Kidney glomerular epithelial cell (primary cell): ENCODE measurements at regions not wholly inside any gene's neighbourhood (a gene's known extent, or its start where the extent isn't known, plus 50 kb on each side); places are given as distances from the start of the nearest gene placed in this dataset.

Source experiments
- DNase-seq: peaks from one replicate; lab custom pipeline; 2025; lab: John Stamatoyannopoulos, UW

GRCh38 chr11:45597097-45597496 lies 68.3 kb downstream of the CHST1 start:
- no peak for DNase-seq

- no peak for DNase-seq
These were observed 68.9 kb downstream of the CHST1 start for GRCh38 chr11:45596571-45596970.

GRCh38 chr11:45593992-45594391 lies 71.4 kb downstream of the CHST1 start:
- DNase-seq, result no peak

DNA sequence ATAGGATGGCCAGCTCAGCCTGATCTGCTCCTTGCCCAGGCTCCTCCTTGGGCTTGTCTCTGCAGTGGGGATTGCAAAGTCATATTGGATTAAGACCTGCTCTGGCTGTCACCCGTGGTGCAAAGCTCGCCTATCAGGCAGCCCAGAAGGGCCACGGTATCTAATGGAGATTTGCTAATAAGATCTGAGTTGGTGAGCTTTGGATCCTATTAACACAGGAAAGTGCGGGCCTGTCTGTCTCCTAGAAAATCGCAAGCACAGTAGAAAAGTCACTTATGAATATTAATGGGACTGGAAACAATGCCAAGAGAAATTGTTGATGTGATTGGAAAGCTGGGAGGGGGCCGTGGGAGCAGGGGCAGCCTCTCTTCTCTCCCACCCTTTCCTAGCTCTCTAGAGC lies 72.8 kb downstream of the CHST1 start:
- DNase-seq, result no peak

GRCh38 chr11:45590743-45591142 lies 74.7 kb downstream of the CHST1 start:
- no peak for DNase-seq

- DNase-seq, result no peak
These were observed 80.2 kb downstream of the CHST1 start for GRCh38 chr11:45585205-45585604.

DNA sequence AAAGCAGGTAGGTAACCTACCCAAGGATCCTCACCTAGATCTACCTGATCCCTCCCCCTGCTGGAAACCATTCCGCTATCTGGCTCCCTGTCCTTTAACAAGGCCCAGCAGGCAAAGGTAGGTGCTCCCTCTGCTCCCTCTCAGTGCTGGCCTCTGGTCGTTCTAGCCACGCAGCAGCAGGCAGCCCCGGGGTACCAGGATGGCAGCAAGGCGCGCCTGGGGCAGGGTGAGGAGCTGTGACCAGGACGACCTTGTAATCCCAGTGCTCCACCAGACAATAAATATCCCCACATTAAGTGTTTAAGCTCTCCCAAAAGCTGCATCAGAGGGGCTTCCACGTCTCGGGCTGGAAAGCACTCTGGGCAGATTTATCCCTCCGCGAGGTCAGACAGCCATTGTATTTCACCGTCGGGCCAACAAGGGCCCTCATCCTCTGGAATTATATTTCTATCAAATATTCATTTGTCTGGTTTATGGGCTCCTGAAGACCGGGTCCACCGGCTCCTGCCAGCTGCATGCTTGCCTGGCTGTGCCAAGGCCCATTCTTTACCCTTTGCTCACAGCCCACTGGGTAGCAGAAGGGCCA lies 81.3 kb downstream of the CHST1 start:
- no peak for DNase-seq

GRCh38 chr11:45580399-45580798 lies 85.0 kb downstream of the CHST1 start:
- DNase-seq, result peak; percentile 8

- DNase-seq, result no peak
These were observed 87.1 kb downstream of the CHST1 start for GRCh38 chr11:45578316-45578715.

DNA sequence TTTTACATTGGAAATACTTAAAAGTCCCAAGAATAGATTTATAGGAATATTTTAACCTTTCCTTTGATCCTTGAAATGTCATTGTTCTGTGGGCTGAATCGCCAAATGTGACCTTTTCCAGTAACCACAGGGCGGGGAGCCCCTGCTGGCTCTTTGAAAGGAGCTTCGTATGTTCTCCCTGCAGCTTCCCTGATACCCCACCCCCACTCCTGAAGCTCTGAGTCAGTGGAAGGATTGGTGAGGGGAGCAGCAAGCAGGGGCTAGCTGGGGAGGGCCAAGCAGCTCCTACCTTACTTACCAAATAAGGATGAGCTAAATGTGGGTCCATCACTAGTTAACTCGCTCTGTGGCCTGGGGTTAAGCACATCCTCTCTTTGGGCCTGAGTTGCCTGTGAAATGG lies 87.7 kb downstream of the CHST1 start:
- DNase-seq, result no peak

- no peak for DNase-seq
These were observed 88.8 kb downstream of the CHST1 start for GRCh38 chr11:45576461-45577215.

DNA sequence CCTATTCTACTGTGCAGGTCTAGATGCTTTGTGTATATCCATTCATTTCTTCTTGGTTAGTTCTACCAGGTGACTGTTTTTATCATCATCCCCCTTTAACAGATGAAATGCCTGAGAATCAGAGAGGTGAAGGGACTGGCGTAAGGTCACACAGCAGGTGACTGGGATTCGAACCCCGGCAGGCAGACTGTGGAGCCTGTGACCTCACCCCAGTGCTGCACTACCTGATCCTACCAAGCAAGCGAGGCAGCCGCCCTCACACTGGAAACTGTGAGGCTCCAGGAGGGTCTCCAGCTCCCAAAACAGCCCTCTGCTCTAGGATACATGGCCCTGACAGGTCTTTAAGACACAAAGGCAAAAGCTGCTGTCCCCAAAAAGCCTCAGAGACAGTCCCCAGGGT lies 91.7 kb downstream of the CHST1 start:
- no peak for DNase-seq

DNA sequence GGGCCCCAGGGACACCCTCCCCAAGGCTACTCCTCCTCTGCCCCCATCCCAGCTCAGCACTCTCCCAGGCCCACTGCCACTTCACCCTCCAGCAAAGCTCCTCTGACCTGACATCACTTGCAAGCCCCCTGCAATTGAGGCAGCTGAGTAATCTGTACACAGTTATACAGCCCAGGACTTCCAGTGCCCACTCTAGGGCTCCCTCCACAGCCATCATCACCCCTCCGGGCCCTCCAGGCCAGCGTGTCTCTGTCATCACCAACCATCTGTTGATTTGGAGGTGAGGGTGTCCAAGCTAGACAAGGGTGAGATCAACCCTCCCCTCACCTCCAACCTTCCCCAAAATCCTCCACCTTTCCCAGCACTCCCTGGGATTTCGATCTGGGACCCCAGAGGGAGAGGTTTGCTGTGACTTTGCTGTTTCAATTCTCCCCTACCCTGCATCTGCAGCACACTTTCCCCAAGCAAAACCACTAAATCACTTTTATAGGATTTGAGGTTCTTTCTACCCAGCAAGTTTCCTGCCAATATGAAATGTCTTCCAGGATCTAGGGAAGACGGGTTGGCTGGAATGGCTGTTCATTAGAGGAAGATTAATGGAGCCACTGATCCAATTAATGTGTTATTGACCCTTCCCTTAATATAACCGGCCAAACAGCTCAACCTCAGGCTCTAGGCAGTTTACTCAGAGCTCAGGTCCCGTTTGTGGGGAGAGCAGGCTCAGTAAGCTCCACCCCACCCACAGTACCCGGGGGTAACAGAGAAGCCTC lies 92.9 kb downstream of the CHST1 start:
- no peak for DNase-seq

DNA sequence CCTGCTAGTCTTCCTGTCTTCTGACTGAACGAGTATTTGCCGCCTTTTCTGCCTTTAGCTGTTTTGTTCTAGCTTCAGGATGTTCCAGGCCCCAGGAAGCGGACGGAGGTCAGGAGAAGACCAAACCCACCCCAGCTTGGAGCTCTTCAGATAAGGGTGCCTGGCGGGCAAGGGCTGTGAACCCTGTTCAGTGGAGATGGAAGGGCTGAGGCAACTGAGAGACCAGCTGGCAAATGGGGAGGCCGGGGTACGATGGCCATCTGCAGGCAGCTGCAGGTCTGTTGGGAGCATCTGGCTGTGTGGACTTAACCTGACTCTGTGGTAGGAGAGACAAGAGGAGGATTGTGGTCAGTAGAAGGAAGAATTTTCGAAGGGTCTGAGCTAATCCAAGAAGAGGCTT lies 95.6 kb downstream of the CHST1 start:
- no peak for DNase-seq

DNA sequence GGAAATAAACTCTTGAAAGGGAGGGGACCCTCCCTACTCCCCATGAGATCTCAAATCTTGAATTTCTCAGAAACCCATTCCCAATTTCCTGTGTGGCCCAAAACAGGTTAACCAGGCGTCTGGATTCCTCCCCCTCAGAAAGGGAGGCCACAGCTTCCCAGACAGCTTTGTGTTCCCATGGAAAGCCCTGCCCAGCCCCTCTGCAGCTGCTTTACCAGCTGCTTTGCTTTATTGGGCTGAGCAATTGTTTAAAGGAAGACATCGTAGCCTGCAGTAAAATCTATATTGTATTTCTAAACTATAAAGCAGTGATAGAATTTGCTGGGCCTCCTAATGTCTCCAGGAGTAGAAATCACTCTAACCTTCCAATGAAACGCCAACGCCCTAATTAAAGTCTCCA lies 97.4 kb downstream of the CHST1 start:
- DNase-seq, result no peak

GRCh38 chr11:45565446-45565988 lies 99.9 kb downstream of the CHST1 start:
- no peak for DNase-seq

GRCh38 chr11:45563810-45564209 lies 101.6 kb downstream of the CHST1 start:
- DNase-seq, result no peak

- no peak for DNase-seq
These were observed 102.3 kb downstream of the CHST1 start for GRCh38 chr11:45563171-45563570.

DNA sequence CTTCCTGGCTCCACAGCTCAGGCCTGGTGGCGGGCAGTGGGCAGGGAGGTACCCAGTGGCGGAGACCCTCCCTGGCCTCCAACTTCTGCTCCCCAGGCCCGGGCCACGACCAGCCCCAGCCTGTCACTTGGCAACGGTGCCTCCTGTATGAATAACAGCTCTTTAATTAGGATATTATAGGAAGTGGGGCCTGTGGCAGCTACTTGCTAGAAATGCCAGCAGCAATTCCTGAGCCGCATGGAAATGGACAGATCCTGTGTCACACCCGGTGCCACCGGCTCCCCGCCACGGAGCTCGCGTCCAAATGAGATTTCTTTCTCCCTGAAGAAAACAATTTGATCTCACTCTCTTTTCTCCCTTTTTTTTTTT lies 104.5 kb downstream of the CHST1 start:
- DNase-seq, result no peak

DNA sequence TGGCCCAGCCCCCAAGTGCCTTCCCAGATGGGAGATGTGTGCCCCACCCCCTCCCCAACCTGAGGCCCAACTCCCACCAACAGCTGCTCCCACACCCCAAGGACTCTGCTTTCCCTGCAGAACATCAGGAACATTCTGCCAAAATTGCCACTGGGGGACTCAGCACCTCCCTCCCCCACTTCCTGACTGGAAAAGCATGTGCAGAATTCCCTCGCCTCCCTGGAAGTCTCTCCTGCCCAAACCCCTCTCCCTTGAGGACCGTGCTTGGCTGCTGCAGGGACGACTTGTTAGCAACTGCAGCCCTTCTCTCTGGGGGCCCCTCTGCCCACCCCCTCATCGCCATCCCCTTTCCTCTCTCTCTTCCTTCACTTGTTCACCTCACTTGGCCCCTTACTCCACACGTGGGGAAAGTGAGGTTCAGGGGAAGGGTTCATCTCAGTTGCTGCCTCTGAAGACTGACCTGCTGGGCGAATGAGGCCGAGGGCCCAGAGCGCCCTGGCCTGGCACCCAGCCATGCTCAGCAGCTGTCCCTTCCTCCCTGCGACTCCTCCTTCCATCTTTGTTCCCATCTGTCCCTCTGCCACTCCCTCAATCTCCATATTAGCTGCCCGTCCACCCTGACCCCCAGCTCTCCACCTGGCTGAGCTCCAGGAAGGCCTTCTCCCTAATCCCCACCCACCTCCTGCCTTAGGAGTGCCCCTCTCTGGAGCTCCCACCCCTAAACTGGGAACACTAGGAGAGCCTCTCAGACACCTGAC lies 105.1 kb downstream of the CHST1 start:
- DNase-seq, result no peak

DNA sequence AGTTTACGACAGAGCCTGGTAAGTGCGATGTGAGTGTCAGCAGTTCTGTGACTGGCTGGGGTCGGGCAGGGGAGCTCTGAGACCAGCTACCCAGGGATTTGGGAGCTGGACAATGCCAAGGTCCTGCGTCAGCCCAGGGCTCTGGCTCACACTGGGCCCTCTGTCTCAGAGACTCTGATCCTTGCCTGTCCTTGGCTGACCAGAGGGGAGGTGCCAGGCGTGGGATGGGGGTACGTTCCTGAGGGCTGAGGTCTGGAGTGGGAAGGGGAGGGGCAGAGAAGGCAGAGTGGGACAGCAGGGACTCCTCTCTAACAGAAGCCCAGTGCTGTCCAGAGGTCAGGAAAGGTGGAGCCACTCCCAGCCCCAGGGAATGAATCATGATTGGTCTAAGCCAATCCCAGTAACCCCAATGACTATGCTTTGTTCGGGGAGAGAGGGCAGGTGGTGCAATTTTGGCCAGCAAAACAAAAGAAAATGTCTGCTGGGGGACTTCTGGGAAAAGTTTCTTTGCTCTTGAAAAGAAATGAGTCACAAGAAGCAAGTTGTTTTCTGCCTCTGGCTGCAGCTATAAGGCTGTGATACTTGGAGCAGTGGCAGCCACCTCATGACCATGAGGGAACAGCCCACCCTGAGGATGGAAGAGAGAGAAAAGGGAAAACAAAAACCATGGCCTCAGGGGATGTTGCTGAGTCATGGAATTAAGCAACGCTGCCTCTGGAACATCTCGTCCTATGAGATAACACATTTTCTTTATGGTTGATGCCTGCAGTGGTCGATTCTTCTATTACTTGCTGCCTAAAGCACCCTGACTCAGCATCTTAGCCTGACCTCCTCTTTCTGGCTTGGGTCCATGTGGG lies 108.3 kb downstream of the CHST1 start:
- DNase-seq, result no peak
